GM12878 (cell line): ENCODE measurements at regions not wholly inside any gene's neighbourhood (a gene's known extent, or its start where the extent isn't known, plus 50 kb on each side); places are given as distances from the start of the nearest gene placed in this dataset.

Experiments used
- ATAC-seq: fragments of 200-7000 bp; cut with Tn5 transposase; 3 replicates; pipeline ENCODE4 v1.9.1; 2020; ENCODE audit warnings: mild to moderate bottlenecking, moderate library complexity
- BruUV-seq: library from RNA; stranded (reverse); fragments of 400-500 nt; replicated peaks from 2 replicates; lab custom pipeline; 2021; lab: Mats Ljungman, UMichigan
- CTCF ChIA-PET: fragments of 300-600 bp; sonication (Branson Sonifier 250); formaldehyde crosslinking; extraction: SDS; loops from one replicate; lab custom pipeline; 2021; ENCODE audit warnings: inconsistent platforms; lab: Yijun Ruan, JAX
- POLR2A ChIA-PET: fragments of 350-600 bp; formaldehyde crosslinking; extraction: SDS; loops from one replicate; lab custom pipeline; 2021; ENCODE audit warnings: inconsistent platforms; lab: Charles Lee
- RAD21 ChIA-PET: fragments of 300-600 bp; sonication (Branson Sonifier 250); formaldehyde crosslinking; loops from one replicate; lab custom pipeline; 2023; ENCODE audit warnings: antibody characterized with exemption; ENCODE audit not compliant: unreplicated experiment; lab: Charles Lee
- SMC1A ChIA-PET: fragments of 300-600 bp; sonication (Branson Sonifier 250); formaldehyde crosslinking; loops from one replicate; lab custom pipeline; 2023; ENCODE audit not compliant: unreplicated experiment, uncharacterized antibody; lab: Charles Lee
- DNase-seq: peaks from one replicate; pipeline ENCODE4 v3.0.0-alpha.2; 2011; ENCODE audit warnings: low read depth, low spot score
- FAIRE-seq: peaks from 3 replicates; lab custom pipeline; 2011; peaks lifted over from hg19 to GRCh38; lab: Jason Lieb, UNC
- H2AFZ ChIP-seq: 2 replicates; pipeline ENCODE4 v1.6.0; 2011; ENCODE audit warnings: low read depth, low read length, control low read depth; ENCODE audit not compliant: control insufficient read depth
- H3K27ac ChIP-seq: 2 replicates; pipeline ENCODE4 v1.5.1; 2011; ENCODE audit warnings: control low read depth; ENCODE audit not compliant: control insufficient read depth, insufficient read depth
- H3K27me3 ChIP-seq, 2 experiments: replicated peaks in 1 of 2; 2 replicates each; pipeline versions ENCODE4 v1.6.0 to v1.6.1; 2011; ENCODE audit warnings: low read length in 1 of 2; ENCODE audit not compliant: control insufficient read depth in 2 of 2, insufficient read depth in 2 of 2
- H3K36me3 ChIP-seq, 2 experiments: 2 replicates each; pipeline ENCODE4 v1.5.1; 2011; ENCODE audit warnings: low read length in 1 of 2; ENCODE audit not compliant: control insufficient read depth in 2 of 2, insufficient read depth in 2 of 2
- H3K4me1 ChIP-seq: 2 replicates; pipeline ENCODE4 v1.6.1; 2011; ENCODE audit warnings: mild to moderate bottlenecking, low read length, moderate library complexity, mixed read lengths; ENCODE audit not compliant: control insufficient read depth, insufficient read depth
- H3K4me2 ChIP-seq: 2 replicates; pipeline ENCODE4 v1.6.0; 2011; ENCODE audit warnings: control low read depth; ENCODE audit not compliant: control insufficient read depth, insufficient read depth
- H3K4me3 ChIP-seq: fragments of 200-600 bp; sonication (generic); 2 replicates; pipeline ENCODE4 v1.5.1; 2016
- H3K79me2 ChIP-seq: 2 replicates; pipeline ENCODE4 v1.6.0; 2011; ENCODE audit warnings: low read length; ENCODE audit not compliant: control insufficient read depth, insufficient read depth
- H3K9ac ChIP-seq: 2 replicates; pipeline ENCODE4 v1.8.0; 2011; ENCODE audit warnings: low read length, control low read depth, mixed read lengths; ENCODE audit not compliant: control insufficient read depth, insufficient read depth
- H3K9me3 ChIP-seq: replicated peaks from 3 replicates; pipeline ENCODE4 v1.5.1; 2011; ENCODE audit warnings: mild to moderate bottlenecking, low read length; ENCODE audit not compliant: control insufficient read depth, insufficient read depth
- H4K20me1 ChIP-seq: 2 replicates; pipeline ENCODE4 v1.6.0; 2011; ENCODE audit not compliant: control insufficient read depth, insufficient read depth
- POU2F2 ChIP-seq: IDR thresholded peaks from 3 replicates; pipeline ENCODE4 v1.6.1; 2011; ENCODE audit warnings: low read depth, mild to moderate bottlenecking, low read length, borderline replicate concordance
- RB1 ChIP-seq: fragments of 450-650 bp; formaldehyde crosslinking; IDR thresholded peaks from 2 replicates; pipeline ENCODE4 v1.6.1; 2017; ENCODE audit warnings: mild to moderate bottlenecking, borderline replicate concordance
- SREBF1 ChIP-seq: IDR thresholded peaks from 2 replicates; pipeline ENCODE4 v1.6.1; 2012; ENCODE audit warnings: mild to moderate bottlenecking, low read length
- STAT3 ChIP-seq: IDR thresholded peaks from 2 replicates; pipeline ENCODE4 v1.6.1; 2011; ENCODE audit warnings: low read depth, low read length, improper control_type of control experiment
- YBX1 ChIP-seq: fragments of 450-650 bp; IDR thresholded peaks from 2 replicates; pipeline ENCODE4 v1.6.1; 2016; ENCODE audit warnings: antibody characterized with exemption
- ZNF207 ChIP-seq: fragments of 450-650 bp; IDR thresholded peaks from 2 replicates; pipeline ENCODE4 v1.6.1; 2014; ENCODE audit warnings: antibody characterized with exemption, mild to moderate bottlenecking, borderline replicate concordance
- WGBS: methylation state at CpG from one replicate; pipeline ENCODE4 v1.1.6; 2016; ENCODE audit warnings: low lambda C conversion rate; ENCODE audit not compliant: insufficient replicate concordance, insufficient coverage; ENCODE audit errors: missing lambda C conversion rate; 5-methylcytosine and 5-hydroxymethylcytosine counted together
- in situ Hi-C: fragments of 300-500 bp; cut with MboI; formaldehyde crosslinking; loops from 9 replicates; pipeline ENCODE4 v1.14.3; 2018; ENCODE audit warnings: mixed read lengths
- intact Hi-C: fragments of 100-400 bp; cut with micrococcal nuclease; formaldehyde crosslinking; loops from one replicate; pipeline ENCODE4 v1.14.2; 2022; ENCODE audit not compliant: unreplicated experiment
- TF ChIP-seq, protein P1 (sequence below), 3 experiments: IDR thresholded peaks in 2 of 3; conservative IDR thresholded peaks in 1 of 3; 2 replicates each; pipeline ENCODE4 v1.5.1; 2011; ENCODE audit warnings: low read depth in 3 of 3, low read length in 3 of 3, mild to moderate bottlenecking in 3 of 3, control low read depth in 2 of 3, moderate library complexity in 2 of 3, inconsistent platforms in 1 of 3, mixed read lengths in 1 of 3; ENCODE audit not compliant: control insufficient read depth in 2 of 3, insufficient read depth in 1 of 3; ENCODE audit errors: extremely low read depth in 1 of 3
- TF ChIP-seq, protein P2 (sequence below): IDR thresholded peaks from 2 replicates; pipeline ENCODE4 v1.6.1; 2012; ENCODE audit warnings: mild to moderate bottlenecking, low read depth, low read length

DNA sequence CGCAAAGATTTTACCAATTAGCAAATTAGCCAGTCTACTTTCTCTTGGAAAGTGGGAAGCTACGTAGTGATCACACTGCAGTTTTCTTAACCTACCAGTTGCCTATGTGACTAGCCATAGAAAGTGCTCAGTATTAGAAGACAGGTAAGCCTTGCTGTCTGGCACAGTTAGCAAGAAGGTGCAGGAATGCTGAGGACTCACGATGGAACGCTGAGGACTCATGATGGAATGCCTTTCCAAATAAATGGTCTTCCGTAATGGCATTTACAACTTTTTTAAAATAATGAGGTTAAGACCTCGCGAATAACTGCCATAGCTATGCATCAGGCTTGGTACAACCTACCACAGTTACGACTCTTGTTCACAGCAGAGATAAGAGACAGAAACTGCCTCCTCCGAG, 1645.6 kb upstream of the MIR17HG start:
- BruUV-seq = no TSS peak
- Histone ChIP-seq H3K27me3 (no peaks in the 10 kb centered on the region), H3K36me3 (no peaks in the 10 kb centered on the region), H4K20me1 (no peaks in the 10 kb centered on the region), H3K9ac (no peak overlapping the region), H2AFZ (no peak overlapping the region), H3K4me1 (no peaks in the 10 kb centered on the region), H3K9me3 (no peaks in the 10 kb centered on the region), H3K27ac (no peak overlapping the region), H3K4me2 (no peak overlapping the region), H3K4me3 (no peak overlapping the region), H3K79me2 (no peaks in the 10 kb centered on the region)
- ChIA-PET SMC1A (no interaction called here), CTCF (interaction anchor here (0.6 to 1.1 kb wide), 2 partner anchors 13 to 184 kb away, joined by 3 to 4 read pairs; no protein-coding TSS in a partner anchor), RAD21 (no interaction called here), POLR2A (no interaction called here)
- no peak for TF ChIP-seq SREBF1
- ATAC-seq (no peak), FAIRE-seq (no peak), DNase-seq (no peak)
- intact Hi-C loops (no loop called here), in situ Hi-C loops (no loop called here)
- 51% methylated on average over 9 of the region's 9 CpGs for WGBS

DNA sequence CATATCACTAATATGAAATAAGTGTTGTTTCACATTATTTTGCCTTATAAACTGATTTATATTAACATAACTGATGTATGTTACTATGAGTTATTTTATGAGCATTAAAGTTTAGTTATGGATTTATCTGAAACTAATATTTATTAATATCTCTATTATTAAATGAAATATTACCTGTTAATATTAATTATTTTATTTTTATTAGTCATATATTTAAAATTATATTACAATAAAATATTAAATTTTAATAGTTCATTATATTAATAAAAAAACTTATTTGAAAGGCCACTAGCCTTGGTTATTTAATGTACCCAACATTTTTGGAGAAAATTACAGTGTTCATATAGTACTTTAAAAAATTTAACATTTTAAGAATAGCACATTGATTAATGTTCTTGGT, 1643.4 kb upstream of the MIR17HG start:
- POLR2A ChIA-PET = no interaction called here
- intact Hi-C loops = no loop called here
- Histone ChIP-seq H3K9me3 (no peaks in the 10 kb centered on the region), H2AFZ (no peak overlapping the region), H4K20me1 (no peaks in the 10 kb centered on the region), H3K4me2 (no peak overlapping the region), H3K9ac (no peak overlapping the region), H3K27me3 (no peaks in the 10 kb centered on the region), H3K4me3 (no peak overlapping the region), H3K79me2 (no peaks in the 10 kb centered on the region), H3K27ac (no peak overlapping the region), H3K36me3 (no peaks in the 10 kb centered on the region), H3K4me1 (no peaks in the 10 kb centered on the region)
- DNase-seq (no peak), ATAC-seq (no peak), FAIRE-seq (no peak)
- BruUV-seq = no TSS peak
- TF ChIP-seq, protein P1, sequence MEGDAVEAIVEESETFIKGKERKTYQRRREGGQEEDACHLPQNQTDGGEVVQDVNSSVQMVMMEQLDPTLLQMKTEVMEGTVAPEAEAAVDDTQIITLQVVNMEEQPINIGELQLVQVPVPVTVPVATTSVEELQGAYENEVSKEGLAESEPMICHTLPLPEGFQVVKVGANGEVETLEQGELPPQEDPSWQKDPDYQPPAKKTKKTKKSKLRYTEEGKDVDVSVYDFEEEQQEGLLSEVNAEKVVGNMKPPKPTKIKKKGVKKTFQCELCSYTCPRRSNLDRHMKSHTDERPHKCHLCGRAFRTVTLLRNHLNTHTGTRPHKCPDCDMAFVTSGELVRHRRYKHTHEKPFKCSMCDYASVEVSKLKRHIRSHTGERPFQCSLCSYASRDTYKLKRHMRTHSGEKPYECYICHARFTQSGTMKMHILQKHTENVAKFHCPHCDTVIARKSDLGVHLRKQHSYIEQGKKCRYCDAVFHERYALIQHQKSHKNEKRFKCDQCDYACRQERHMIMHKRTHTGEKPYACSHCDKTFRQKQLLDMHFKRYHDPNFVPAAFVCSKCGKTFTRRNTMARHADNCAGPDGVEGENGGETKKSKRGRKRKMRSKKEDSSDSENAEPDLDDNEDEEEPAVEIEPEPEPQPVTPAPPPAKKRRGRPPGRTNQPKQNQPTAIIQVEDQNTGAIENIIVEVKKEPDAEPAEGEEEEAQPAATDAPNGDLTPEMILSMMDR (IDR thresholded peaks at IDR 0.05 in 2 of 3, conservative IDR thresholded peaks at IDR 0.05 in 1 of 3; ENCODE audit: control insufficient read depth in 2 of 3, extremely low read depth in 1 of 3, insufficient read depth in 1 of 3, low read depth in 3 of 3, low read length in 3 of 3) = no peak
- no peak for TF ChIP-seq STAT3
- TF ChIP-seq POU2F2 = no peak
- TF ChIP-seq RB1 = no peak
- TF ChIP-seq YBX1 = no peak
- TF ChIP-seq ZNF207 = no peak
- TF ChIP-seq, protein P2, sequence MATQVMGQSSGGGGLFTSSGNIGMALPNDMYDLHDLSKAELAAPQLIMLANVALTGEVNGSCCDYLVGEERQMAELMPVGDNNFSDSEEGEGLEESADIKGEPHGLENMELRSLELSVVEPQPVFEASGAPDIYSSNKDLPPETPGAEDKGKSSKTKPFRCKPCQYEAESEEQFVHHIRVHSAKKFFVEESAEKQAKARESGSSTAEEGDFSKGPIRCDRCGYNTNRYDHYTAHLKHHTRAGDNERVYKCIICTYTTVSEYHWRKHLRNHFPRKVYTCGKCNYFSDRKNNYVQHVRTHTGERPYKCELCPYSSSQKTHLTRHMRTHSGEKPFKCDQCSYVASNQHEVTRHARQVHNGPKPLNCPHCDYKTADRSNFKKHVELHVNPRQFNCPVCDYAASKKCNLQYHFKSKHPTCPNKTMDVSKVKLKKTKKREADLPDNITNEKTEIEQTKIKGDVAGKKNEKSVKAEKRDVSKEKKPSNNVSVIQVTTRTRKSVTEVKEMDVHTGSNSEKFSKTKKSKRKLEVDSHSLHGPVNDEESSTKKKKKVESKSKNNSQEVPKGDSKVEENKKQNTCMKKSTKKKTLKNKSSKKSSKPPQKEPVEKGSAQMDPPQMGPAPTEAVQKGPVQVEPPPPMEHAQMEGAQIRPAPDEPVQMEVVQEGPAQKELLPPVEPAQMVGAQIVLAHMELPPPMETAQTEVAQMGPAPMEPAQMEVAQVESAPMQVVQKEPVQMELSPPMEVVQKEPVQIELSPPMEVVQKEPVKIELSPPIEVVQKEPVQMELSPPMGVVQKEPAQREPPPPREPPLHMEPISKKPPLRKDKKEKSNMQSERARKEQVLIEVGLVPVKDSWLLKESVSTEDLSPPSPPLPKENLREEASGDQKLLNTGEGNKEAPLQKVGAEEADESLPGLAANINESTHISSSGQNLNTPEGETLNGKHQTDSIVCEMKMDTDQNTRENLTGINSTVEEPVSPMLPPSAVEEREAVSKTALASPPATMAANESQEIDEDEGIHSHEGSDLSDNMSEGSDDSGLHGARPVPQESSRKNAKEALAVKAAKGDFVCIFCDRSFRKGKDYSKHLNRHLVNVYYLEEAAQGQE = no peak
- CTCF ChIA-PET = no interaction called here
- SMC1A ChIA-PET = no interaction called here
- RAD21 ChIA-PET = no interaction called here
- in situ Hi-C loops = no loop called here
